WTC11 (cell line): ENCODE measurements at regions not wholly inside any gene's neighbourhood (a gene's known extent, or its start where the extent isn't known, plus 50 kb on each side); places are given as distances from the start of the nearest gene placed in this dataset.

Experiments used
- ATAC-seq: fragments of 200-7000 bp; cut with Tn5 transposase; 2 replicates; pipeline ENCODE4 v1.10.0; 2021; ENCODE audit warnings: mild to moderate bottlenecking, moderate library complexity
- CTCF ChIA-PET: fragments of 300-600 bp; sonication (Branson Sonifier 250); formaldehyde crosslinking; loops from one replicate; lab custom pipeline; 2021; ENCODE audit warnings: antibody characterized with exemption; lab: Charles Lee
- POLR2A ChIA-PET: fragments of 350-600 bp; sonication (Branson Sonifier 250); formaldehyde crosslinking; loops from one replicate; lab custom pipeline; 2021; ENCODE audit warnings: antibody characterized with exemption; lab: Charles Lee
- DNase-seq: peaks from one replicate; pipeline ENCODE4 v3.0.0; 2021; ENCODE audit warnings: low spot score
- H3K27ac Mint-ChIP-seq: 2 replicates; pipeline ENCODE4 v1.8.0; 2021; ENCODE audit warnings: mixed read lengths
- H3K27me3 Mint-ChIP-seq: 2 replicates; pipeline ENCODE4 v1.8.0; 2021; ENCODE audit warnings: low read depth, mild to moderate bottlenecking, moderate library complexity, mixed read lengths
- H3K36me3 Mint-ChIP-seq: 2 replicates; pipeline ENCODE4 v1.8.0; 2021; ENCODE audit warnings: mixed read lengths
- H3K4me1 Mint-ChIP-seq: 2 replicates; pipeline ENCODE4 v1.8.0; 2022; ENCODE audit warnings: mixed read lengths
- H3K4me3 Mint-ChIP-seq: 2 replicates; pipeline ENCODE4 v1.8.0; 2021; ENCODE audit warnings: mild to moderate bottlenecking, moderate library complexity, mixed read lengths
- H3K9me3 Mint-ChIP-seq: 2 replicates; pipeline ENCODE4 v1.8.0; 2021; ENCODE audit warnings: mixed read lengths
- ETV6 ChIP-seq: sonication (generic); formaldehyde crosslinking; IDR thresholded peaks from 2 replicates; pipeline ENCODE4 v1.8.1; 2022; ENCODE audit warnings: mild to moderate bottlenecking, missing genetic modification reagents
- FOXP1 ChIP-seq: sonication (generic); formaldehyde crosslinking; IDR thresholded peaks from 2 replicates; pipeline ENCODE4 v1.8.0; 2022; ENCODE audit warnings: missing genetic modification reagents, mild to moderate bottlenecking, moderate library complexity, borderline replicate concordance
- GRHL2 ChIP-seq: fragments of 250-450 bp; sonication (Bioruptor Pico); IDR thresholded peaks from 2 replicates; pipeline ENCODE4 v1.8.0; 2022; ENCODE audit warnings: mild to moderate bottlenecking, moderate library complexity; ENCODE audit not compliant: insufficient replicate concordance, severe bottlenecking
- HMGA2 ChIP-seq: fragments of 250-450 bp; sonication (Bioruptor Pico); IDR thresholded peaks from 2 replicates; pipeline ENCODE4 v1.4.0; 2021; ENCODE audit warnings: mild to moderate bottlenecking, moderate library complexity
- IRF2 ChIP-seq: sonication (generic); formaldehyde crosslinking; IDR thresholded peaks from 2 replicates; pipeline ENCODE4 v1.8.0; 2022; ENCODE audit warnings: low read depth, missing genetic modification reagents, borderline replicate concordance
- KAT7 ChIP-seq: sonication (generic); formaldehyde crosslinking; IDR thresholded peaks from 2 replicates; pipeline ENCODE4 v1.8.1; 2023; ENCODE audit warnings: missing genetic modification reagents, mild to moderate bottlenecking, borderline replicate concordance
- MYBL2 ChIP-seq: sonication (generic); formaldehyde crosslinking; IDR thresholded peaks from 2 replicates; pipeline ENCODE4 v1.8.1; 2023; ENCODE audit warnings: mild to moderate bottlenecking, moderate library complexity, missing genetic modification reagents
- NFATC4 ChIP-seq: fragments of 250-450 bp; sonication (Bioruptor Pico); IDR thresholded peaks from 2 replicates; pipeline ENCODE4 v1.9.0; 2021; ENCODE audit warnings: mild to moderate bottlenecking
- PRRX2 ChIP-seq: fragments of 250-450 bp; sonication (Bioruptor Pico); IDR thresholded peaks from 2 replicates; pipeline ENCODE4 v1.8.0; 2021; ENCODE audit warnings: mild to moderate bottlenecking
- RELA ChIP-seq: sonication (generic); formaldehyde crosslinking; IDR thresholded peaks from 2 replicates; pipeline ENCODE4 v1.8.1; 2022; ENCODE audit warnings: missing genetic modification reagents, mild to moderate bottlenecking, borderline replicate concordance
- SMAD4 ChIP-seq: sonication (generic); formaldehyde crosslinking; IDR thresholded peaks from 2 replicates; pipeline ENCODE4 v1.8.0; 2022; ENCODE audit warnings: mild to moderate bottlenecking, missing genetic modification reagents
- TEAD4 ChIP-seq: sonication (generic); formaldehyde crosslinking; IDR thresholded peaks from 2 replicates; pipeline ENCODE4 v1.8.0; 2022; ENCODE audit warnings: mild to moderate bottlenecking, missing genetic modification reagents
- ZNF138 ChIP-seq: sonication (generic); formaldehyde crosslinking; conservative IDR thresholded peaks from 2 replicates; pipeline ENCODE4 v1.8.1; 2022; ENCODE audit warnings: mild to moderate bottlenecking, moderate library complexity, missing genetic modification reagents
- ZNF232 ChIP-seq: sonication (generic); formaldehyde crosslinking; IDR thresholded peaks from 2 replicates; pipeline ENCODE4 v1.8.0; 2022; ENCODE audit warnings: mild to moderate bottlenecking, missing genetic modification reagents
- ZNF416 ChIP-seq: fragments of 250-450 bp; sonication (Bioruptor Pico); IDR thresholded peaks from 2 replicates; pipeline ENCODE4 v1.9.0; 2021; ENCODE audit warnings: mild to moderate bottlenecking, inconsistent platforms
- ZNF423 ChIP-seq: fragments of 250-450 bp; sonication (Bioruptor Pico); IDR thresholded peaks from 2 replicates; pipeline ENCODE4 v2.1.2; 2022; ENCODE audit warnings: mild to moderate bottlenecking, moderate library complexity
- ZNF512 ChIP-seq: sonication (generic); formaldehyde crosslinking; IDR thresholded peaks from 2 replicates; pipeline ENCODE4 v1.8.1; 2022; ENCODE audit warnings: missing genetic modification reagents, borderline replicate concordance
- TF ChIP-seq, protein P1 (sequence below): sonication (generic); formaldehyde crosslinking; IDR thresholded peaks from 2 replicates; pipeline ENCODE4 v1.8.1; 2022; ENCODE audit warnings: low read depth, mild to moderate bottlenecking, moderate library complexity, missing genetic modification reagents, borderline replicate concordance
- TF ChIP-seq, protein P2 (sequence below): sonication (generic); formaldehyde crosslinking; IDR thresholded peaks from 2 replicates; pipeline ENCODE4 v1.8.0; 2022; ENCODE audit warnings: mild to moderate bottlenecking, missing genetic modification reagents
- TF ChIP-seq, protein P3 (sequence below): sonication (generic); formaldehyde crosslinking; IDR thresholded peaks from 2 replicates; pipeline ENCODE4 v1.8.0; 2022; ENCODE audit warnings: mild to moderate bottlenecking, missing genetic modification reagents

DNA sequence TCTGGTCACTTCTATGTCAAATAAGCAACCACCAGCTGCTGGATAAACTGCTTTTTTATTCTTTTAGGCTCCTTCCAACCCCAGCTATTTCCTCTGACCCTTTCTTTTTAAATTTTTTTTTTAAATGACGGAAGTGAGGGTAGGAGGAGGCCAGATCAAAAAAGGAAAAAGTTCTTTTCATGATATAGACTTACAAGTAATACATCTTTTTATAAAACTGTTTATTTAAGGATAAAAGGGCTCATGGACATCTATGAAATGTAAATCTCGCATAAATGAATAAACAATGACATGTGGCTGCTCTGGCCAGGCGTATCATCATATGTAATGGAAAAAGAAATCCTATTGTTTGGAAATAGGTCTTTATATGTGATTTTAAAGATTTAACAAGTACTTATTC, 169.0 kb upstream of the ATP2B1 start:
- Mint-ChIP-seq H3K27ac (no peak overlapping the region), H3K4me1 (peaks cover 21% of the 10 kb centered on the region), H3K36me3 (no peaks in the 10 kb centered on the region), H3K27me3 (no peaks in the 10 kb centered on the region), H3K4me3 (no peak overlapping the region), H3K9me3 (no peaks in the 10 kb centered on the region)
- ATAC-seq (no peak), DNase-seq (no peak)
- POLR2A ChIA-PET = no interaction called here
- CTCF ChIA-PET = no interaction called here
- no peak for TF ChIP-seq ZNF416 (CRISPR knock-in tag)
- TF ChIP-seq SMAD4 (CRISPR knock-in tag) = no peak
- no peak for TF ChIP-seq KAT7 (CRISPR knock-in tag)
- TF ChIP-seq RELA (CRISPR knock-in tag) = no peak
- no peak for TF ChIP-seq IRF2 (CRISPR knock-in tag)
- TF ChIP-seq, protein P1, sequence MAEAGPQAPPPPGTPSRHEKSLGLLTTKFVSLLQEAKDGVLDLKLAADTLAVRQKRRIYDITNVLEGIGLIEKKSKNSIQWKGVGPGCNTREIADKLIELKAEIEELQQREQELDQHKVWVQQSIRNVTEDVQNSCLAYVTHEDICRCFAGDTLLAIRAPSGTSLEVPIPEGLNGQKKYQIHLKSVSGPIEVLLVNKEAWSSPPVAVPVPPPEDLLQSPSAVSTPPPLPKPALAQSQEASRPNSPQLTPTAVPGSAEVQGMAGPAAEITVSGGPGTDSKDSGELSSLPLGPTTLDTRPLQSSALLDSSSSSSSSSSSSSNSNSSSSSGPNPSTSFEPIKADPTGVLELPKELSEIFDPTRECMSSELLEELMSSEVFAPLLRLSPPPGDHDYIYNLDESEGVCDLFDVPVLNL (CRISPR knock-in tag) = no peak

GRCh38 chr12:89877136-89877535, 168.5 kb upstream of the ATP2B1 start:
- Mint-ChIP-seq H3K36me3 (no peaks in the 10 kb centered on the region), H3K27ac (no peak overlapping the region), H3K27me3 (no peaks in the 10 kb centered on the region)
- POLR2A ChIA-PET = no interaction called here
- TF ChIP-seq TEAD4 (CRISPR knock-in tag) = no peak
- no peak for TF ChIP-seq ETV6 (CRISPR knock-in tag)
- TF ChIP-seq MYBL2 (CRISPR knock-in tag) = no peak
- TF ChIP-seq, all 79 proteins: peak for 0
- CTCF ChIA-PET = no interaction called here
- Mint-ChIP-seq H3K4me3 (no peak overlapping the region), H3K9me3 (no peaks in the 10 kb centered on the region), H3K4me1 (peaks cover 18% of the 10 kb centered on the region)
- DNase-seq (no peak), ATAC-seq (no peak)

DNA sequence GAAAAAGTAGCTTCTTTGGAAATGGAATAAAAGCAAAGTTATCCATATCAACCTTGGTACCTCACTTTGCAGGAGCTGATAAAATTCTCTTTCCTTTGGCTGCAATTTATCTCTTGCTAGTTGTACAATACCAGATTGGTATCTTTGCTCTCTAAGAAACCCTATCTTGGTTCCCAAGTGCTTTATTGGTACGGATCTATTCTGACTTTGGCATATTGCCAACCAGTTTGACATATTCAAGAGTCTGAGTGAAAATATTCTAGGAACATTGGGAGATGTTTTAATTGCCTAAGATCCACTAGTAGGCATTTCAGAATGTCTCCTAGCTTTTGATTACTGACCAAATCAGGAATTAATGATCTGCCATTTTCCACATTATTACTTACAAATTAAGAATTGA, 167.2 kb upstream of the ATP2B1 start:
- ChIA-PET POLR2A (no interaction called here), CTCF (no interaction called here)
- no peak for DNase-seq
- peaks cover 11% of the 10 kb centered on the region for H3K4me1 Mint-ChIP-seq
- ATAC-seq = no peak
- peaks cover 3% of the 10 kb centered on the region; the same call in 1 of the 2 replicates for H3K36me3 Mint-ChIP-seq
- H3K27me3 Mint-ChIP-seq = no peaks in the 10 kb centered on the region
- no peak overlapping the region for H3K4me3 Mint-ChIP-seq
- no peak overlapping the region for H3K27ac Mint-ChIP-seq
- H3K9me3 Mint-ChIP-seq = peaks cover 6% of the 10 kb centered on the region
- TF ChIP-seq ZNF423 (CRISPR knock-in tag) (no peak), SMAD4 (CRISPR knock-in tag) (no peak), ZNF232 (no peak), GRHL2 (no peak), HMGA2 (CRISPR knock-in tag) (no peak), FOXP1 (CRISPR knock-in tag) (no peak), ZNF512 (no peak), PRRX2 (no peak), IRF2 (CRISPR knock-in tag) (no peak), ZNF138 (CRISPR knock-in tag) (no peak), NFATC4 (no peak)
- TF ChIP-seq, protein P2, sequence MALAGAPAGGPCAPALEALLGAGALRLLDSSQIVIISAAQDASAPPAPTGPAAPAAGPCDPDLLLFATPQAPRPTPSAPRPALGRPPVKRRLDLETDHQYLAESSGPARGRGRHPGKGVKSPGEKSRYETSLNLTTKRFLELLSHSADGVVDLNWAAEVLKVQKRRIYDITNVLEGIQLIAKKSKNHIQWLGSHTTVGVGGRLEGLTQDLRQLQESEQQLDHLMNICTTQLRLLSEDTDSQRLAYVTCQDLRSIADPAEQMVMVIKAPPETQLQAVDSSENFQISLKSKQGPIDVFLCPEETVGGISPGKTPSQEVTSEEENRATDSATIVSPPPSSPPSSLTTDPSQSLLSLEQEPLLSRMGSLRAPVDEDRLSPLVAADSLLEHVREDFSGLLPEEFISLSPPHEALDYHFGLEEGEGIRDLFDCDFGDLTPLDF (CRISPR knock-in tag) = no peak
- TF ChIP-seq, protein P1 (CRISPR knock-in tag) = no peak
- TF ChIP-seq, protein P3, sequence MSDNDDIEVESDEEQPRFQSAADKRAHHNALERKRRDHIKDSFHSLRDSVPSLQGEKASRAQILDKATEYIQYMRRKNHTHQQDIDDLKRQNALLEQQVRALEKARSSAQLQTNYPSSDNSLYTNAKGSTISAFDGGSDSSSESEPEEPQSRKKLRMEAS (CRISPR knock-in tag) = no peak
